Liver (tissue), 3 donors: ENCODE measurements at regions not wholly inside any gene's neighbourhood (a gene's known extent, or its start where the extent isn't known, plus 50 kb on each side); places are given as distances from the start of the nearest gene placed in this dataset.

Experiments used
- CTCF ChIP-seq: fragments of 150-350 bp; IDR thresholded peaks from 2 replicates; pipeline ENCODE4 v1.5.1; 2017; ENCODE audit warnings: improper control_type of control experiment, low read depth, low read length; ENCODE audit not compliant: missing input control
- EGR1 ChIP-seq, 2 donors: IDR thresholded peaks; 2 replicates each; pipeline ENCODE4 v1.6.1; 2016 to 2018; ENCODE audit warnings: antibody characterized with exemption in 2 of 2, low read depth in 2 of 2
- JUND ChIP-seq, 2 donors: IDR thresholded peaks; 2 replicates each; pipeline ENCODE4 v1.6.1; 2016; ENCODE audit warnings: antibody characterized with exemption in 2 of 2
- MAX ChIP-seq: IDR thresholded peaks from 2 replicates; pipeline ENCODE4 v1.6.1; 2016; ENCODE audit warnings: antibody characterized with exemption
- REST ChIP-seq: IDR thresholded peaks from 2 replicates; pipeline ENCODE4 v1.6.1; 2016; ENCODE audit warnings: antibody characterized with exemption, mild to moderate bottlenecking
- TAF1 ChIP-seq: conservative IDR thresholded peaks from 2 replicates; pipeline ENCODE4 v1.6.1; 2016; ENCODE audit warnings: antibody characterized with exemption, mild to moderate bottlenecking
- YY1 ChIP-seq: IDR thresholded peaks from 2 replicates; pipeline ENCODE4 v1.6.1; 2016; ENCODE audit warnings: antibody characterized with exemption, mild to moderate bottlenecking
- donor health status: healthy.
- donor health status: healthy.

GRCh38 chr5:61229416-61229815, 67.1 kb upstream of the SMIM15 start:
- no peak for TF ChIP-seq CTCF
- TF ChIP-seq MAX = no peak
- no peak for TF ChIP-seq REST
- TF ChIP-seq YY1 = no peak
- TF ChIP-seq TAF1 = no peak
- no peak for TF ChIP-seq JUND (IDR thresholded peaks at IDR 0.05)
- no peak for TF ChIP-seq EGR1 (IDR thresholded peaks at IDR 0.05; ENCODE audit: low read depth in 2 of 2)
